ENCODE measurements at regions not wholly inside any gene's neighbourhood (a gene's known extent, or its start where the extent isn't known, plus 50 kb on each side); places are given as distances from the start of the nearest gene placed in this dataset.

DNA sequence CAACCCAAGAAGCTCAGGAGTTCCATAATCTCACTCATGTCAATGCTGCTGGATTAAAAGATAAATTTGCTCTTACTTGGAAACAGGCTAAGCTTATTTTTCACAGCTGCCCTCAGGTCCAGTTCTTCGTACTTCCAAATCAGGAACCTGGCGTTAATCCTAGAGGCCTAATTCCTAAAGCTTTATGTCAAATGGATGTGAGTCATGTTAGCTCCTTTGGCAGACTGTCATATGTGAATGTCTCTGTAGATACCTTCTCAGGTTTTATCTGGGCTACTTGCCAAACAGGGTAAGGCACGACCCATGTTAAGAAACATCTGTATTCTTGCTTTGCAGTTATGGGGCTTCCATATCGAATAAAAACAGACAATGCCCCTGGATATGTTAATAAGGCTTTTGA is 504.6 kb downstream of the ALG10 start:
- H3K4me3 ChIP-seq (ENCODE audit: low read length): no peak overlapping the region
- peak; percentile 53 for DNase-seq (ENCODE audit: low read depth)
- TF ChIP-seq CTCF (IDR thresholded peaks at IDR 0.05; ENCODE audit: insufficient read depth, low read depth, low read length, missing control alignments): no peak

DNA sequence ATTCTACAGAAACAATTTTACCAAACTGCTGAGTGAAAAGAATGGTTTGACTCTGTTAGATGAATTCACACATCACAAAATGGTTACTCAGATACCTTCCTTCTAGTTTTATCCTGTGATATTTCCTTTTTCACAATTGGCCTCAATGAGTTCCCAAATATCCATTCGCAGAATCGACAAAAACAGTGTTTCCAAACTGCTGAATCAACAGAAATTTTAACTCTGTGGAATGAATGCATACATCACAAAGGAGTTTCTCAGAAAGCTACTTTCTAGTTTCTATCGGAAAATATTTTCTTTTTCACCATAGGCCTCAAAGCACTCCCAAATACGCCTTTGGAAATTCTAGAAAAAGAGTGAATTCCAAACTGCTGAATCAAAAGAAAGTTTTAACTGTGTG is 525.0 kb downstream of the ALG10 start:
- TF ChIP-seq CTCF (IDR thresholded peaks at IDR 0.05; ENCODE audit: insufficient read depth, low read depth, low read length, missing control alignments): no peak
- H3K4me3 ChIP-seq (ENCODE audit: low read length): no peak overlapping the region
- DNase-seq (ENCODE audit: low read depth): no peak

- no peak for TF ChIP-seq CTCF (IDR thresholded peaks at IDR 0.05; ENCODE audit: insufficient read depth, low read depth, low read length, missing control alignments)
- H3K4me3 ChIP-seq (ENCODE audit: low read length): no peak overlapping the region
- DNase-seq (ENCODE audit: low read depth): no peak
Observed at GRCh38 chr12:34591966-34592365, 569.7 kb downstream of the ALG10 start.

DNA sequence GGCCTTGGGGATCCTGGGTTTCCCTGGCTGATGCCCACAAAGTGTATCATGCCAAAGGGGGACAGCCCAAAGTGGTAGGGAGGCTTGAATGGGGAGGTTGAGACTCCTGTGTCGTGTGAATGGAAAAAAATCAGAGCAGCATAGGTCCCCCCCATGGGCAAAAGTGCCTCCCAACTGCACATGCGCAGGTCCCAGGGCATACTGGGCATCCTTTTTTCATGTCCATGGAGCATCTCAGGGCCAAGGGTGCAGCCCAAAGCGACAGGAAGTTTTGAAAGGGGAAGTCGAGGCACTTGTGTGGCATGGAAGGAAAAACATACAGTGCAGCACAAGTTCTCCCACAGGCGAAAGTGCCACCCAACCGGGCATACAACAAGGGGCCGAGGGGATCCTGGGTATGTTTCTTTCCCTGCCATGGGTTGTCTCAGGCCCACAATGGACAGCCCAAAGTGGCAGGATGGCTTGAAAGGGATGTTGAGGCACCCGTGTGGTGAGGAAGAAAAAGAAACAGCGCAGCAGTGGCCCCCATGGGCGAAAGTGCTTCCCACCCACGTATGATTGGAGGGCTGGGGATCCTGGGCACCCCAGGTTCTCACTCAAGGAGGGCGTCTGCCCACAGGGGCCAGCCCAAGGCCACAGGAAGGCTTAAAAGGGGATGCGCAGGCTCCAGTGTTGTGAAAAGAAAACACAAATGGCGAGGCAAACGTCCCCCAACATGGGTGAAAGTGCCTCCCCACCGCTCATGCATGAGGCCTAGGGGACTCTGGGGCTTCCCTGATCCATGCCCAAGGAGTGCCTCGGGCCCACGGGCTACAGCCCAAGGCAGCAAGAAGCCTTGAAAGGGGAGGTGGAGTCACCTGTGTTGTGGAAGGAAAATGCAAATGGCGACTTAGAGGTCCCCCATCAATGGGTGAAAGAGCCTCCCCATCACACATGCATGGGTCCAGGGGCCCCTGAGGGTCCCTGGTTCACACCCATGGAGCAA is 573.7 kb downstream of the ALG10 start:
- DNase-seq (ENCODE audit: low read depth): no peak
- no peak overlapping the region for H3K4me3 ChIP-seq (ENCODE audit: low read length)
- TF ChIP-seq CTCF (IDR thresholded peaks at IDR 0.05; ENCODE audit: insufficient read depth, low read depth, low read length, missing control alignments): no peak

- no peak for DNase-seq (ENCODE audit: low read depth)
- no peak for TF ChIP-seq CTCF (IDR thresholded peaks at IDR 0.05; ENCODE audit: insufficient read depth, low read depth, low read length, missing control alignments)
- no peak overlapping the region for H3K4me3 ChIP-seq (ENCODE audit: low read length)
Observed at GRCh38 chr12:34597548-34598351, 575.5 kb downstream of the ALG10 start.

DNA sequence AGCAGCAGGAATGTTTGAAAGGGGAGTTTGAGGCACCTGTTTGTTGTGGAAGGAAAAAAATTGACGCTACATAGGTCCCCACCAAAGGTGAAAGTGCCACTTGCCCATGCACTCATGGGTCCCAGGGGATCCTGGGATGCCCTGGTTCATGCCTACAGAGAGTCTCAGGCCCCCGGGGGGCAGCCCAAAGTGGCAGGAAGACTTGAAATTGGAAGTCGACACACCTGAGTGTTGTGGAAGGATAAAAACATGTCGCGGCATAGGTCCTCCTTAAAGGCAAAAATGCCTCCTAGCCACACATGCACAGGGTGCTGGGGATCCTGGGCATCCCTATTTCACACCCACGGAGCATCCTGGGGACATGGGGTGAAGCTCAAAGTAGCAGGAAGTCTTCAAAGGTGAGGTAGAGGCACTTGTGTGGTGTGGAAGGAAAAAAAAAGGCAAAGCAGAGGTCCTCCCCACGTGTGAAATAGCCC is 576.1 kb downstream of the ALG10 start:
- no peak overlapping the region for H3K4me3 ChIP-seq (ENCODE audit: low read length)

More for the DNA sequence above, 576.1 kb downstream of the ALG10 start:
- DNase-seq (ENCODE audit: low read depth): no peak
- no peak for TF ChIP-seq CTCF (IDR thresholded peaks at IDR 0.05; ENCODE audit: insufficient read depth, low read depth, low read length, missing control alignments)

Data from epithelial cell of esophagus (primary cell).